ENCODE measurements at regions not wholly inside any gene's neighbourhood (a gene's known extent, or its start where the extent isn't known, plus 50 kb on each side); places are given as distances from the start of the nearest gene placed in this dataset.

DNA sequence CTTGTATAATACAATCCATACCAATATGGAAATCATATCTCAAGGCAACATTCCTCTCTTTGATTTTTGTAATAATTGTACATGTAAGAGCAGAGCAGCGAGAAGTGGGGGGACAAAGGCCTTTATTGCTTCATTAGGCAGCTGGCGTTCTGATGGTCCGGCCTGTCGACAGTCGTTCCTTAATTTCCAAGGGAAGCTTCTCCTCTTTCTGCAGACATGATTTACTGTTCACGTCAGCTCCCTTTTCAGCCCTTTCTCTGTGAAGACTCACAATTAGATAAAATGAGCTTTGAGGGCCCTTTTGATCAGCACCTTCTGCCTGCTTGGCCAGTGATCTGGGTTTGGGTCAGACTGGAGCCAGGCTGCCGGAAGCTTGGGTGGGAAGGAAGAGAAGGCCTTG lies 65.6 kb upstream of the CTBP2 start:
- TF ChIP-seq BHLHE40 (IDR thresholded peaks at IDR 0.05; ENCODE audit: borderline replicate concordance) (no peak), FOXA1 (IDR thresholded peaks at IDR 0.05) (no peak), LEF1 (IDR thresholded peaks at IDR 0.05; ENCODE audit: borderline replicate concordance) (no peak), SP1 (IDR thresholded peaks at IDR 0.05) (no peak), FOXM1 (IDR thresholded peaks at IDR 0.05; ENCODE audit: borderline replicate concordance) (no peak), ELF4 (IDR thresholded peaks at IDR 0.05) (no peak), TARDBP (IDR thresholded peaks at IDR 0.05) (no peak), ZNF384 (IDR thresholded peaks at IDR 0.05) (no peak), CTBP1 (IDR thresholded peaks at IDR 0.05; ENCODE audit: borderline replicate concordance) (no peak), ARNT (IDR thresholded peaks at IDR 0.05) (no peak)
